GM12874 (cell line): ENCODE measurements at regions not wholly inside any gene's neighbourhood (a gene's known extent, or its start where the extent isn't known, plus 50 kb on each side); places are given as distances from the start of the nearest gene placed in this dataset.

Experiments used
- CTCF ChIP-seq: IDR thresholded peaks from 2 replicates; pipeline ENCODE4 v1.5.1; 2011; ENCODE audit warnings: low read depth, mild to moderate bottlenecking, control low read depth, low read length, moderate library complexity; ENCODE audit not compliant: insufficient read depth

- TF ChIP-seq CTCF: no peak
Observed at GRCh38 chr14:45798659-45799058, 545.7 kb upstream of the MIS18BP1 start.

- TF ChIP-seq CTCF: no peak
Observed at GRCh38 chr14:45793081-45793480, 540.1 kb upstream of the MIS18BP1 start.

GRCh38 chr14:45790293-45790692, 537.3 kb upstream of the MIS18BP1 start:
- TF ChIP-seq CTCF: no peak

- TF ChIP-seq CTCF: no peak
Observed at GRCh38 chr14:45787167-45787566, 534.2 kb upstream of the MIS18BP1 start.

- TF ChIP-seq CTCF: no peak
Observed at GRCh38 chr14:45786266-45786665, 533.3 kb upstream of the MIS18BP1 start.

- TF ChIP-seq CTCF: no peak
Observed at GRCh38 chr14:45785240-45785639, 532.2 kb upstream of the MIS18BP1 start.

GRCh38 chr14:45766247-45766646, 513.2 kb upstream of the MIS18BP1 start:
- no peak for TF ChIP-seq CTCF

GRCh38 chr14:45757655-45758054, 504.7 kb upstream of the MIS18BP1 start:
- TF ChIP-seq CTCF: no peak
